Activated T-cell treated with anti-CD3 and anti-CD28 coated beads for 48 hours (primary cell): ENCODE measurements at regions not wholly inside any gene's neighbourhood (a gene's known extent, or its start where the extent isn't known, plus 50 kb on each side); places are given as distances from the start of the nearest gene placed in this dataset.

Source experiments
- DNase-seq: peaks from one replicate; pipeline ENCODE4 v3.0.0-alpha.2; 2020; ENCODE audit warnings: low read depth

DNA sequence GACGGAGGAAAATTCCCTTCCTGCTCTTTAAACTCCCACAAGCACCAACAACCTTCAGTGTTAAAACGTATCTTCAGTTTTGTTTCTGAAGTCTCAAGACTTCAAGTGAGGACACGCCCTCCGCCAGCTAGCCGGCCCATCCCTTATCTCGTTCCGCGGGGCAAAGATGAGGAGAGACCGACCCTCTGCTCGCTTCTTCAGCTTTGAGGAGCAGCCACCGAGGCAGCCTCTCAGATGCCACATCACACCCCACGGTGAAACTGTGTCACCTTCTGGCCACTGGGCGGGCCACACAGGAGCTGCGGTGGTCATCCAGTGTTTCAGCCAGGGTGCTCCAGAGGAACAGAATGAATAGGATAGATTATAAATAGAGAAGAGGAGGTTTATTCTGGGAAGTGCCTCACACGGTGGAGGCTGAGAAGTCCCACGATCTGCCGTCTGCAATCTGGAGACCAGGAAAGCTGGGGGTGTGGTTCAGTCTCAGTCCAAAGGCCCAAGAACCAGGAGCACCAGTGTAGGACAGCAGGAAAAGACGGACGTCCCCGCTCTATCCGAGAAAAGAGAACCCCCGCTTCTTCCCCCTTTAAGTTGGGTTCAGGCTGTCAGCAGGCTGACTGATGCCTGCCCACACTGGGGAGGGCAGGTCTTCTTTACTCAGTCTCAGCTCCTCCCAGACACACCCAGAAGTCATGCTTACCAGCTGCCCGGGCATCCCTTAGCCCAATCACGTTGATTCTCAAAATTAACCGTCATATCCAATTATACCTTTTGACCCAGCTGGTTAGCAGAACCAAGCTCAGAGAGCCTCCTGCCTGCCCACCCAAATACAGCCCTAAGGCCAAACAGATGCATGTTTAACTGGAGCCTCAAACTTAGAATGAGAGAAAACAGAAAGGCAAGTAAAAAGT lies 399.7 kb upstream of the ID2 start:
- DNase-seq, result no peak

DNA sequence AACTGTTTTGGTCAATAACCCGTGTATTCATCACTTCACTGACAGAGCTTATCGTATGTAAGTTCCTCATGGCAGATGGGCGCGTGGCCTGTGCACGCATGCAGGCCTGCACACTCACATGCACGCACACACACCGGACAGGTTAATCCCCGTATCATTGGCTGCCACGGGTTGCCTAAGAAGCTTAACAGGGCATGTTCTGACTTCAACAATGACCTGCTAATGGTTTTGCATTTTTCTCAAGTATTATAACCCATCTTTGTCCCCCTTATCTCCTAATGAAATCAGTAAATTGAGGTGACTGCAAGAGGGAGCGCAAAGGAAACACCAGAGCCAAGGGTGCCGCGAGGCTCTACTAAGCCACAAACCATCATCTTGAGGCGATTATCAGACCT lies 399.0 kb upstream of the ID2 start:
- no peak for DNase-seq

DNA sequence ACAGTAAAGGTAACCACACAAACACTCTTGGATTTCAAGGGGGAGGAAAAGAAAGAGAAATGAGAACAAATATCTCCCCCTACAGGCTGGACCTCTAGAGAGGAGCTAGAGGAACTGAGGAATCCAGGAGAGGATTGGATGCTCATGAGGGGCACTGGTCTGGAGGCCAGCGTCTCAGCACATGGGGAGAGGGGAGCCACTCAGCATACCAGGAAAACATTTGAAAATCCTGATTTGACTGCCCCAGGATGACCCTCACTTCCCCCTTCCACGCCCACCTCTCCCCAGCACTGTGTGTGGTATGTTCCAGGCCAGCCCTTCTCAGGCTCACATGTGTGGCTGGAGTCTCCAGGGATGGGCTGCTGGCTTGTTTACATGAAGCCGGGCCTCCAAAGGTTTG lies 396.8 kb upstream of the ID2 start:
- DNase-seq, result no peak

DNA sequence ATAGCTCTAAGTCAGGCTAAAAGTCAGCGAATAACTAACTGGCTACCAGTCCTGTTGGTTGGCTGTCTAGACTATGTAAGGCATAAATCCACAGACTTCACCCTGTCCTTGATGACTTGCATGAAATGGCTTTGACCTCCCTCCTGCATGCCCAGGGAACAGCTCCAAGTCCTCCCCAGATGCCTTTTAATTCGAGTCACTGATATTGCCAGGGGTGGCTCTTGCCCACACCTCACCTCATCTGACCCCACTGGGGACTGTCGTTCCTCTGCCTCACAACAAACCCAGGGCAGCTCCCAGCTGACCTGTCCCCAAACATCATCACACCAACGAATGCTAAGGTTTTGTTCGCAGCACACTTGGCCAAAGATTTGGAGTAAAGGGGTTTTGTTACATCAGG lies 396.0 kb upstream of the ID2 start:
- DNase-seq, result no peak

DNA sequence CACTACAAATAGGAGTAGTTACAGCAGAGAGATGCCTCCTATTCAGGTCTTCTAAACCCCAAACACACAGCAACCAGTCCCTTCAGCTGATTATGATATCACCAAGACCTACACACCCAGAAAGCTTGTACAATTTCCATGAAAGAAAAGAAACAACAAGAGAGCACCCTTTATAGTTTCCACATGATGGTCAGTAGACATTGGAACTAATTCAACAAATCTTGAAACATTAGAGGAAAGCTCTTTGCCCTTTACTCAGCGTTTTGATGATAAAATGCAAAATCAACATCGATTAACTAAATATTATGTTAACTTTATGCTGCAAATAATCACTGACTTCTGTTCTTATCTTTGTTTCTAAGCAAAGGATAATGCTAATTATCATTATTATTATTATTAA lies 393.6 kb upstream of the ID2 start:
- DNase-seq, result no peak

DNA sequence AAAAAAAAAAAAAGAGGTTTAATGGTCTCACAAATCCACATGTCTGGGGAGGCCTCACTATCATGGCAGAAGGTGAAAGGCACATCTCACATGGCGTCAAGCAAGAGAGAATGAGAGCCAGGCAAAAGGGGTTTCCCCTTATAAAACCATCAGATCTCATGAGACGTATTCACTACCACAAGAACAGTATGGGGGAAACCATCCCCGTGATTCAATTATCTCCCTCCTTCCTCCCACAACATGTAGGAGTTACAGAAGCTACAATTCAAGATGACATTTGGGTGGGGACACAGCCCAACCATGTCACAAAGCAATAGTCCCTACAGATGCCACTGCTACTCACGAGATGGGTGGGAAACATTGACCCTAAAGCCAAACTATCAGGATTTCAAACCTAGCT lies 392.7 kb upstream of the ID2 start:
- no peak for DNase-seq

DNA sequence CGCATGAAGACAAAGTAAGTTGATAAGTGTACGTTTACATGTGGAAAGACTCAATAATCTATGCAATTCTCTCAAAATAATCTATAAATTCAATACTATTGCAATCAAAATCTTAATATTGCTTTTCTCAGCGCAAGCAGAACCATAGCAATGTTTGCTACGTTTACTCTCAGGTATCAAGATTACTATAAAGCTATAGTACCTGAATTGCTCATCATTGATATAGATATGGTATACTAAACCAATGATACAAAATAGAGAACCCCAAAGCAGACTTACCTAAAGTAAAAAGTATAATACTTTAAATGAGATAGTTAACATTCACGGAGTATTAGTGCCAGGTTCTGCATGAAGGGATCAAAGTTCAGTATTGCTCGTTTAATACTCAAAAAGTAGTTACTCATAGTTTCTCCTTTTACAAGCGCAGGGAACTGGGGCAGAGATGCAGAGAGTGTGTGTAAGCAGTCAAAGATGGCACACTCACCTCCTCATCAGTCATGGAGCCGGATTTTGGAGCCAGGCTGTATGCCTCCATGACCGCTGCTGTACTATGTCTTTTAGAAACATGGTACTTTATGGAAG lies 391.0 kb upstream of the ID2 start:
- no peak for DNase-seq

DNA sequence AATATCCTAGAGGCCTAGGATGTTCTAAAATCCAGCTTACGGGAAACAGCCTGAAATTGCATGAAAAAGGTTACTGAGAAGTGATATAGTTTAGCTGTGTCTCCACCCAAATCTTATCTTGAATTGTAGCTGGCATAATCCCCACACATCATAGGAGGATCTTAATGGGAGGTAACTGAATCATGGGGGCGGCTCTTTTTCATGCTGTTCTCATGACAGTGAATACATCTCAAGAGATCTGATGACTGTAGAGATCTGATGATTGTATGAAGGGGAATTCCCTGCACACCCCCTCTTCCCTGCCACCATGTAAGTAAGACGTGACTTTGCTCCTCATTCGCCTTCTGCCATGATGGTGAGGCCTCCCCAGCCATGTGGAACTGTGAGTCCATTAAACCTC lies 385.6 kb upstream of the ID2 start:
- DNase-seq, result no peak

DNA sequence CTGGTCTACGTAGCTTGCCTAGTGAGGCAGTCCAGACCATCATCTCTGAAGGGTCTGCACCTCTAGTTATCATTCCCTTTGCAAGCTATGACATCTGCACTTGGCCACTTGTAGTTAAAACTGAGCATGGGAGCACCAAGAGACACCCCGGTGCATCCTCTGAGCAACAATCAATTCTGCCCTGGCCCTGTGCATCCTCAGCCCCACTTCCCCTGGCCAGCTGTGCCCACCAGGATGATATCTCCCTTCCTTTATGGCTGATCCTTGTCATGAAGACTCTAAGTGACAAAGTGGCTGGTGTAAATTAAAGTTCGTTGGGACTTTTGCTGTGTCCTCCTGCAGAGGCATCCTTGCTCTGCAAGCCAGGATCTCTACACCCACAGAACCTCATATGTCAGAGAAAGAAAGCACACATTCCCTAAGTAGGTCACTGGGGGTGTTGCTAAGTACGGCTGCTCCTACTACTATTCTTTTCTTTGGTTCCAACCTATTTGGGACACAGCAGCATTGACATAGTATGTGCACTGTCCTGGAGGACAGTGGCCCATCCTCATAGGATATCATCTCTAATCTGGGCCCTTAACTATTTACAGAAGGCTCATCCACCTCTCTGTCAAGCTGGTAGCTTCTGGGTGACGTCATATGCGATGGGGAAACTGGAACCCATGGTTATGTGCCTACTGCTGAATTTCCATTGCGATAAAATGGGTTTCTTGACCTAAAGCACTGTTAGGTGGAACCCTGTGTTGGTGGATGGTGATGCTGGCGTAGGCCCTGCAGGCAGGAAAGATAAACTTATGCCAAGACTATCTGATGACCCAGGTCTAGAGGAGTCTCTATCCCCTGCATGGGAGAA lies 384.3 kb upstream of the ID2 start:
- DNase-seq, result no peak

DNA sequence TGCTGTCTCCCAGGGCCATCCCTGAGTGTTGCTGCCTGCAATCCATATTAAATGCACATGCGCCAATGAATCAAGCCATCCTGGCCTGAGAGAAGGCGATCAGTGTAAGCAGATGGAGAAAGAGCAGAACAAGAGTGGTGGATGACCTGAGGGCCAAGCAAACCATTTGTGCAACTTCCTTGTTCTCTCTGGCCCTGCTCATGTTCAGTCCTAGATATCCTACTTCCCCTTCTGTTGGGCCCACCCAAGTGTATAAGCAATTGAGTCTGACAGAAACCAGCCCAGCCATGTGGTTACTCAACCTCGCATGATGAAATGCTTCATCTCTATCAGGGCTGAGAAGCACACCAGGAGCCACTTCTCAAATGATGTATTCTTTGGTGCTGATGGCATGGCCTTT lies 383.1 kb upstream of the ID2 start:
- DNase-seq, result no peak

DNA sequence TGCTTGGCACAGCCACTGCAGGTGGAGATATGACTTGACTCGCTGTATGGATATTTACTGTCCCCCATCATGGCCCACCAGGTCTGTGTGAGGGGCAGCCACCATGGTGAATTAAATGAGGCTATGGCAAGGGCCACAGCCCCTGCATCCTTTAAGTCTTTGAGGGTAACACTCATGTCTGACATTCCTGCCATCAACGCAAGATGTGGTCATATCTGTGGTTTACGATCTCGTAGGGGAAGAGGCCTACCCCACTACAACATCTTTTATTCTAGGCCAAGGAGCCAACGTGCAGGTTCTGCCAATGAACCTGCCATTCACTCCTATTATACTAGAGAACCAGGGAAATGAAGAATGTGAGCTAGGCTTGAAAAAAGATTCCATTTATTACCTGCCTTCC lies 381.6 kb upstream of the ID2 start:
- DNase-seq, result no peak

DNA sequence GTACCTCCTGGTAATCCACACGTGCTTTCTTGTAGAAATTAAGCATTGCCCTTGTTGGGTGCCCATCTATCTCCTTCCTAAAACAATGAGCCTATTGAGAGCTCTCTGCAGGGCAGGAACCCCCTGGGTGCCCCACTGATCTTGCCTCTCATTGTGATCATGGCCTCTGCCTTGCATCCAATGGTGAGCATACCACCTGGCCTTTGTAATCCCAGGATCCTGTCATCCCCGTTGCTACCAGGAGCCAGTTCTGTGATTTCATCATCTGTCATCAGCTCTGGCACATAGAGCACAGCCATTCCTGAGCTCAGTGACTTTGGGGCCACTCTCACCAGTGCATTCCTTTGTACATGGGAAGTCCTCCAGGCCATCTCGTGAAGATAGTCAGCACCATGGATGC lies 381.0 kb upstream of the ID2 start:
- no peak for DNase-seq

DNA sequence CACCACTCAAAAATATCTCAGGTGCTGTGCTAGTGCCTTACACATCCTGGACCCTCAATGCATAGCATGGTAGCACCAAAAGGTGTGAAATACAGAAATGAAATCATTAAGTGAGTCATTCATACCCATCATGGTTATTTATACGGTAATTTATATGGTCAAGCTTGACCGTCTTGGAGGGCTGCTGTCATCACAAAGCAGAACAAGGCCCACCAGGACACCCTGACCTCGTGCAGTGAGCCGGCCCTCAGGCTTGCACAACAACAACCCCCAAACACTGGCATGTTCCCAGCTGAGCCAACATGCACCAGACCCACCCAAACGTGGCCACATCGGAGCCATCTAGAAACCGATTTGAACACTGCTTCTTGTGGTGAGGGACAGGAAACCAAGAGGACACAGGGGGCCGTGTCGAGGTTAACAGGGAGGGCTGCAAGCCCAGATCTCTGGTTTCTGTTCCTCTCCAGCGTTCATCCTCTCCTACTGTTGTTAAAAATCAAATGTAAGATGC lies 378.5 kb upstream of the ID2 start:
- peak; percentile 48 for DNase-seq

DNA sequence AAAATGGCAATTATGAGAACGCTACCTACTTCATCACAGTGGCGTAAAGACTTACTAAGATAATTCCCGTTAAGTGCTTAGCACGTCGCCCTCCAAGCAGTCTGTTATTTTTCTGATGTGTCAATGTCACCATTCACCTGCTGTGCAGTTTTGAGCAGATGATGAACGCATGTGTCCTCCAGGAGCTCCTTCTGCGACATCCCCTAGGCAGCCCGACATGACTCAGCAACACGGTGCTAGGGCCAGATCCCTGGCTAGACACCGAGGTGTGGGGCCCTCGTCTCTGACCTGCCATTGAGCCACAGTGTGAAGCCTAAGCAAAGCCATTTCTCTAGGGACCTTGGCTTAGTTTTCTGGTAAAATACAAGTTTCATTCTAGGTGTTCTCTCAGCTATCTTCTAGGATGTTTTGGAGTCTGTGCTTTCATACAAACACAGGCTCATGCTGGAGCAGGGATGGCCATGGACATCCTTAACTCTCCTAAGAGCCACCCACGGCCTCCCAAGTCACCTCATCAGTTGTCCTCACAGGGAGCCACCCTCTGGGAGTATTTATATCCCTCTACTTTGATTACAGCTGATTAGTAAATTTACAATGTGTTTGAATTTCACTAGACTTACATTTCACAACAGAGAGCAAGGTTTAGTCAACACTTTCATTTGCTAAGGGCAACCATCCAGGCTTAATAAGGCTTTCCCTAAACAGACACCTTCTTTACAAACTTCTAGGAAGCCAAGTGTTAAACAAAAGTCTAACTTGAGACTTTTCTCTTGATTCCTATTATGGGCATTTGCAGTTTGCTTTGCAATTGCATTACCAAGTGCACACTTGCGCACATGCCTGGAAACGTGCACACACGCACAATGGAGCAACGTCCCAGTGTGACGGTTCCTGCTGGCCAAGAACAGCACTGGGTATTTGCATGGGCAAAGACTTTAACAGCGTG lies 376.8 kb upstream of the ID2 start:
- DNase-seq, result no peak

DNA sequence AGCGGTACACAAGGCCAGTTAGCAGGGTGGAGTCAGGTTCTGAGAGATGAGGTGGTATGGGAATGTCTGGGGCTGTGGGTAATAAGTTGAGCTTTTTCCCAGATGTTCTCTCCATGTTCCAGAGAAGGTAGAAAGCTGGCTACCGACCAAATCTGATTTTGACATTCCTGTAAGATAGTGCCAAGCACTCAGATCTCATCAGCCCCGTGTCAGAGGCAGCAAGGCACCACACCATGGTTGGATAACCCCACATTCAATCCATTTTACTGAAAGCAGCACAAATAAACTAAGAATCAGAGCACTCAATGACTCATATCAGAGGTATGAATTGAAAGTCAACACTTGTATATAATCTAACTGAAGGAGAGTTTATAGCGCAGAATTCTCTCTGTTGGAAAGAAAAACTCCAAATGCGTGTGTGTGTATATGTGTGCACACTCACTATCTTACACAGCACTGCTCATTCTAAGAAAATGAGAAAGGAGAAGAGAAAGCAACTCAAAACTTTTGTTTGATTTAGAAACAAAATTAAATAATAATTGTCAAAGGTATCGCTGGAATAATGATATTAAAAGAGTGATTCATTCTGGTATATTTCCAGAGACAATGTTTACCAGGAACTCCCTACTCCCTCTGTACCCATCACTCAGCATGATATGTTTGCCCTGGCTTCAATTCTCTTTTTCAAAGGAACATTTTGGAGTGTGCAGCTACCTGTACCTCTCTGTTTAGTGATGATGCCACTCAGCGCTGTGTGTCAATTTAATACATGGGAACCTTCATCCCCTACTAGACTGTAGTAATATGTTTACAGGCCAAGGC lies 375.1 kb upstream of the ID2 start:
- DNase-seq, result no peak

DNA sequence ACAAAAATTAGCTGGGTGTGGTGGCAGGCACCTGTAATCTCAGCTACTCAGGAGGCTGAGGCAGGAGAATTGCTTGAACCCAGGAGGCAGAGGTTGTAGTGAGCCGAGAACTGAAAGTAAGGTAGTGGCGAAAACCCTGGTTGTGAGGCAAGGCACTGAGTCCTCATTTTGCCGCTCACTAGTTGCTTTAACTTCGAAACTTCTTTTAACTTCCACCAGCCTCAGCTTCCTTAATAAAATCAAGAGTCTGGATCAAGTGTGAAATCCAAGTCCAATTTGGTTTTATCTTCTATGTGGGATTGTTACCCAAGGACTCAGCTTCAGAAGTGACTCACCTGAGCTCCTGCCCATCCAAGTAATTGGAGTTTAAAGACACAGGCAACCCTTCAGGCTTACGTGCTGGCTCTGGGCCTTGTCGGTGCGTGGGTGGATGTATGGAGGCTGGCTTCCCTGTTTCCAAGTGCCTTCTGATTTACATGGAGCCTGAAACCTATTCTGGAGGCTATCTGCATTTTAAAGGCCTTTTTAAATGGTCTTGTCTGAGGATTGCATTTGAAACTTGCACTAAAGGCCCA lies 374.2 kb upstream of the ID2 start:
- no peak for DNase-seq

DNA sequence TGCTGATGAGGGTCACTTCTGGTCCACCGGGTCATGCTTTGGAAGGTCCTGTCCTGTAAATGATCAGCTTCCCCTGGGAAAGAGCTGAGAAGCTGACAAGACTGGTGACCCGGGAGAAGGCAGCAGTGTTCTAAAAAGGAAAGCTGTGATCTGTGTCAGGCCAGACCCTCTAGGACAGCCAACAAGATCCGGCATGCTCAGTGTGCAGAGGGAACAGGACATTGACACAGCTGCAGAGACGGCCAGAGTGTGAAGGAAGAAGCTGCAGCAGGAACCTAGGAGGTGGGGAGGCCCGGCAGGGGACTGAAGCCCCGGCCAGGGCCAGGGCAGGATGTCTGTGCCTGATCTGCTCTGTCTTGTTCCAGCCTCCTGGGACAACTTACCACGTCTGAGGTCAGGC lies 372.7 kb upstream of the ID2 start:
- DNase-seq, result no peak

DNA sequence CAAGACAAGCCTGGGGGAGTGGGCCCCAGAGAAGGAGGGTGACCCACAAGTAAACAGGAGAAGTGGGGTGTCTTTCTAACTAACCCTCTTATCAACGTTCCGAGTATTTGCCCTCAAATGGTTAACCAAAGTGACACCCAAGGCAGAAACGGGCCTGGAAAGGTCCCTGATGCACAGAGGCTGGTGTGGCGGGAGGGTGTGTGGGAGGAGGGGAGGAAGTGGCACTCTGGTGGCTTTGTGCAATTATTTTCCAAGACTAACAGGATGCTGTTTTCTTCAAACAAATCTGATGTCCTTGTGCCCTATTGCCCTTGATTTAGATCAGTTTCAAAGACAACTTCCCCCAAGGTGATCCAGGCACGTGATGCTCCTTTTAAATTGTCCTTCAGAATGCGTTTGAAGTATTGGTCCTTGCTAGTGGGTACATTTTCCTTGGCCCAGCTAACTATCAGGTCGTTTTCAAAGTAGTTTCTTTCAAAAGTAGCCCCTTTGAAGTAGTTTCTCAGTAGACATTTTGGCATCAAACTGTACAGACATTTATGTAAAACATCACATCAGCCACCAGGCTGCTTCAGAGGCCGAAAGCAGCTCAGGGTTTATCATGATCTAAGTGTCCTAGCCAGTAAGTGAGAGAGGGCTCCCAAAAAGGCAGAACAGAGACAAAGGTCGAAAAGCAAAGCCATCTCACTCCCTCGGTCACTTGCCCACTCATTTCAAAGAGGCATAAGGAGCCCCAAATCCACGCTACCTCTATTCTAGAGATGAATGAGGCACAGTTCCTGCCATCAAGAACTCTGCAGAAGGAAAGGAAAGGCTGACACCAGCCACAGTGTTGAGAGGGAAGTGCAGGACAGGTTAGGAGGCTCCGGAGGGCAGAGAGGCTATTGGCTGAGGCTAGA lies 371.1 kb upstream of the ID2 start:
- DNase-seq, result peak; percentile 45

DNA sequence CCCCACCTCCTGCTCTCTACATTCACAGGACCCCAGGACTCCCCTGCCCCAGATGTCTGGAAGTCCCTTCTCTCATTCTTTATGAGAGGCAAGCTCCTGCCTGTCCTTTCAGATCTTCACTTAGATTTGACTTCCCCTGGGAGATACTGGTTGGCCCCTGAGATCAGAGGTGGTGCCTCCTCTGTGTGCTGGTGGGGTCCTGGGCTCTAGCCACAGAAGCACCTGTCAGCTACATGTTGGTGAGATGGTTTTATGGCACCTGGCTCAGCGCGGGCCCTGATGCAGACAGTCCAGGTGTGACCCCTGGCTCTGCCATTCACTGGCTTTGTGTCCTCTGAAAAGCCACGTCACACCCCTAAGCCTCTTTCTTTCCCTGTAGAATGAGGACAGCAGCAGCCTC lies 369.6 kb upstream of the ID2 start:
- no peak for DNase-seq
